ENCODE measurements at regions not wholly inside any gene's neighbourhood (a gene's known extent, or its start where the extent isn't known, plus 50 kb on each side); places are given as distances from the start of the nearest gene placed in this dataset.

- Mint-ChIP-seq H3K27me3 (peaks cover 7% of the 10 kb centered on the region), H3K9me3 (no peaks in the 10 kb centered on the region), H3K36me3 (ENCODE audit: low read depth) (no peaks in the 10 kb centered on the region), H3K4me3 (no peak overlapping the region), H3K4me1 (no peaks in the 10 kb centered on the region), H3K27ac (no peak overlapping the region)
- ChIA-PET POLR2A (no interaction called here), CTCF (no interaction called here)
- no peak for TF ChIP-seq CTCF (IDR thresholded peaks at IDR 0.05)
- intact Hi-C loops (cut with micrococcal nuclease) = no loop called here
- no peak for ATAC-seq (ENCODE audit: low read depth)
- DNase-seq = no peak
These were observed 51.9 kb downstream of the CEBPB start for GRCh38 chr20:50242548-50242862.

GRCh38 chr20:50242863-50243609 lies 52.4 kb downstream of the CEBPB start:
- ChIA-PET POLR2A (no interaction called here), CTCF (no interaction called here)
- Mint-ChIP-seq H3K36me3 (ENCODE audit: low read depth) (no peaks in the 10 kb centered on the region), H3K27ac (no peak overlapping the region), H3K27me3 (peaks cover 7% of the 10 kb centered on the region), H3K9me3 (no peaks in the 10 kb centered on the region), H3K4me1 (no peaks in the 10 kb centered on the region), H3K4me3 (no peak overlapping the region)
- ATAC-seq (ENCODE audit: low read depth) = no peak
- no peak for DNase-seq
- intact Hi-C loops (cut with micrococcal nuclease) = no loop called here
- no peak for TF ChIP-seq CTCF (IDR thresholded peaks at IDR 0.05)

GRCh38 chr20:50243610-50244351 lies 53.2 kb downstream of the CEBPB start:
- Mint-ChIP-seq H3K9me3 (no peaks in the 10 kb centered on the region), H3K27me3 (peaks cover 7% of the 10 kb centered on the region), H3K4me1 (no peaks in the 10 kb centered on the region), H3K27ac (no peak overlapping the region), H3K4me3 (no peak overlapping the region), H3K36me3 (ENCODE audit: low read depth) (no peaks in the 10 kb centered on the region)
- no peak for DNase-seq
- intact Hi-C loops (cut with micrococcal nuclease) = no loop called here
- CTCF ChIA-PET = no interaction called here
- POLR2A ChIA-PET = no interaction called here
- no peak for ATAC-seq (ENCODE audit: low read depth)
- TF ChIP-seq CTCF (IDR thresholded peaks at IDR 0.05) = no peak

- POLR2A ChIA-PET = no interaction called here
- no peak for DNase-seq
- no peak for ATAC-seq (ENCODE audit: low read depth)
- Mint-ChIP-seq H3K9me3 (no peaks in the 10 kb centered on the region), H3K27ac (no peak overlapping the region), H3K27me3 (peaks cover 7% of the 10 kb centered on the region), H3K36me3 (ENCODE audit: low read depth) (no peaks in the 10 kb centered on the region), H3K4me3 (no peak overlapping the region), H3K4me1 (no peaks in the 10 kb centered on the region)
- intact Hi-C loops (cut with micrococcal nuclease) = no loop called here
- CTCF ChIA-PET = no interaction called here
- TF ChIP-seq CTCF (IDR thresholded peaks at IDR 0.05) = no peak
These were observed 53.9 kb downstream of the CEBPB start for GRCh38 chr20:50244352-50245149.

All from activated B cell treated with CpG ODN at 0.5 μM for 24 hours (primary cell).